GM12892 (cell line): ENCODE measurements at regions not wholly inside any gene's neighbourhood (a gene's known extent, or its start where the extent isn't known, plus 50 kb on each side); places are given as distances from the start of the nearest gene placed in this dataset.

Experiments
- POLR2A ChIP-seq: IDR thresholded peaks from 2 replicates; pipeline ENCODE4 v1.6.1; 2011; ENCODE audit warnings: low read depth, low read length, control low read depth
- POLR2AphosphoS5 ChIP-seq: IDR thresholded peaks from 2 replicates; pipeline ENCODE4 v1.6.1; 2011; ENCODE audit warnings: low read depth, low read length, control low read depth

- TF ChIP-seq POLR2AphosphoS5 (no peak), POLR2A (no peak)
These were observed 49.9 kb upstream of the FOXN3 start for GRCh38 chr14:89466944-89467343.
